H1 (cell line): ENCODE measurements at regions not wholly inside any gene's neighbourhood (a gene's known extent, or its start where the extent isn't known, plus 50 kb on each side); places are given as distances from the start of the nearest gene placed in this dataset.

Experiments
- BCL11A ChIP-seq, 2 experiments: IDR thresholded peaks; one replicate each; pipeline ENCODE4 v1.6.1; 2011; ENCODE audit warnings: low read depth in 2 of 2, low read length in 2 of 2, mild to moderate bottlenecking in 2 of 2
- CHD7 ChIP-seq: fragments of 300-600 bp; sonication (generic); IDR thresholded peaks from 2 replicates; pipeline ENCODE4 v1.7.1; 2012; ENCODE audit warnings: low read length, moderate library complexity, mild to moderate bottlenecking, inconsistent platforms; ENCODE audit not compliant: insufficient replicate concordance
- EP300 ChIP-seq, 2 experiments: IDR thresholded peaks; 1 replicate in 1 of 2; 2 replicates in 1 of 2; pipeline ENCODE4 v1.6.1; 2011 to 2012; ENCODE audit warnings: low read depth in 2 of 2, low read length in 2 of 2, mild to moderate bottlenecking in 2 of 2, borderline replicate concordance in 1 of 2, inconsistent platforms in 1 of 2, moderate library complexity in 1 of 2
- JUN ChIP-seq: IDR thresholded peaks from 2 replicates; pipeline ENCODE4 v1.6.1; 2011; ENCODE audit warnings: low read depth, mild to moderate bottlenecking, improper control_type of control experiment, low read length
- POU5F1 ChIP-seq: IDR thresholded peaks from 2 replicates; pipeline ENCODE4 v1.6.1; 2011; ENCODE audit warnings: low read depth, mild to moderate bottlenecking, low read length, moderate library complexity
- SAP30 ChIP-seq: fragments of 300-600 bp; sonication (generic); IDR thresholded peaks from 2 replicates; pipeline ENCODE4 v1.7.1; 2012; ENCODE audit warnings: low read length, moderate library complexity, mild to moderate bottlenecking, inconsistent platforms; ENCODE audit not compliant: insufficient read depth, insufficient replicate concordance
- SIRT6 ChIP-seq: IDR thresholded peaks from one replicate; pipeline ENCODE4 v1.7.1; 2012; ENCODE audit warnings: low read length, inconsistent platforms
- SP2 ChIP-seq: IDR thresholded peaks from 2 replicates; pipeline ENCODE4 v1.6.1; 2012; ENCODE audit warnings: mild to moderate bottlenecking, low read length, inconsistent platforms

GRCh38 chr14:30251017-30251416, 307.9 kb upstream of the G2E3 start (continued):
- TF ChIP-seq CHD7 (no peak), EP300 (IDR thresholded peaks at IDR 0.05; ENCODE audit: borderline replicate concordance in 1 of 2, low read depth in 2 of 2, low read length in 2 of 2) (no peak), SP2 (no peak), SAP30 (no peak), SIRT6 (no peak), BCL11A (IDR thresholded peaks at IDR 0.05; ENCODE audit: low read depth in 2 of 2, low read length in 2 of 2) (no peak), POU5F1 (no peak), JUN (no peak)
